RWPE2 (cell line): ENCODE measurements at regions not wholly inside any gene's neighbourhood (a gene's known extent, or its start where the extent isn't known, plus 50 kb on each side); places are given as distances from the start of the nearest gene placed in this dataset.

ENCODE experiments used
- ATAC-seq: fragments of 200-7000 bp; cut with Tn5 transposase; 3 replicates; pipeline ENCODE4 v1.9.1; 2021; ENCODE audit warnings: low read depth
- DNase-seq: peaks from one replicate; pipeline ENCODE4 v3.0.0-alpha.2; 2020; ENCODE audit warnings: low spot score
- H3K27ac ChIP-seq: fragments of 450-650 bp; 2 replicates; pipeline ENCODE4 v1.5.1; 2017; ENCODE audit warnings: mild to moderate bottlenecking; ENCODE audit not compliant: poor library complexity, severe bottlenecking
- H3K27me3 ChIP-seq: fragments of 250-450 bp; sonication (Bioruptor Pico); 2 replicates; pipeline ENCODE4 v1.5.1; 2021; ENCODE audit warnings: mild to moderate bottlenecking, moderate library complexity; ENCODE audit not compliant: insufficient read depth, poor library complexity, severe bottlenecking
- H3K36me3 ChIP-seq: fragments of 250-450 bp; sonication (Bioruptor Pico); 2 replicates; pipeline ENCODE4 v1.5.1; 2020; ENCODE audit warnings: low read depth, mild to moderate bottlenecking, moderate library complexity
- H3K4me1 ChIP-seq: fragments of 250-450 bp; sonication (Bioruptor Pico); 2 replicates; pipeline ENCODE4 v1.5.1; 2021; ENCODE audit warnings: mild to moderate bottlenecking, moderate library complexity; ENCODE audit not compliant: insufficient read depth, poor library complexity, severe bottlenecking
- H3K4me3 ChIP-seq: fragments of 250-450 bp; sonication (Bioruptor Pico); 2 replicates; pipeline ENCODE4 v1.5.1; 2021; ENCODE audit warnings: mild to moderate bottlenecking, moderate library complexity; ENCODE audit not compliant: severe bottlenecking
- H3K9me3 ChIP-seq: fragments of 250-450 bp; sonication (Bioruptor Pico); 2 replicates; pipeline ENCODE4 v1.5.1; 2021; ENCODE audit warnings: mild to moderate bottlenecking, moderate library complexity; ENCODE audit not compliant: severe bottlenecking
- CTCF ChIP-seq: fragments of 450-650 bp; IDR thresholded peaks from one replicate; pipeline ENCODE4 v1.5.1; 2017; ENCODE audit warnings: mild to moderate bottlenecking, moderate library complexity; ENCODE audit not compliant: poor library complexity, severe bottlenecking

DNA sequence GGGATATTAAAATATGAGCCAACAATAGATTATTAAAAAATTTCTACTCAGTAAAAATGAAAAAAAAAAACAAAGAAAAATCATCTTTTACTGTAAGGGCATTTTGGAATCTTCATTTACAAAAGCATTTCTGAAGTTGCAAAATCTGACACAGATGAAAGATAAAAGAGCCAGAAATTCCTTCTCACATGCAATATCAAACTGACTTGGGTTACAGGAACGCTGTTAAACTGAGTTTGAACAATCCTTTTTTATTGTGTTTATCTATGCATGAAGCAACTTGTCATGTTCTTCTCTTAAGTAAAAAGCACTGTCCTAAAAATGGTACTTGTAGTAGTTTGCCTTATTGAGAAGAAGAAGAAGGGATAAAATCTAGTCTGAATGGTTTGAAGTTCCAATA is 468.5 kb upstream of the KCNMB2 start:
- no peaks in the 10 kb centered on the region for H3K36me3 ChIP-seq
- ATAC-seq: no peak
- no peak for DNase-seq
- no peaks in the 10 kb centered on the region for H3K9me3 ChIP-seq
- no peak overlapping the region for H3K27ac ChIP-seq
- no peak for TF ChIP-seq CTCF
- no peak overlapping the region for H3K4me3 ChIP-seq
- H3K4me1 ChIP-seq: no peaks in the 10 kb centered on the region
- H3K27me3 ChIP-seq: no peaks in the 10 kb centered on the region

- TF ChIP-seq CTCF: no peak
- ATAC-seq: no peak
- H3K27ac ChIP-seq: no peak overlapping the region
- no peaks in the 10 kb centered on the region for H3K4me1 ChIP-seq
- no peaks in the 10 kb centered on the region for H3K36me3 ChIP-seq
- H3K4me3 ChIP-seq: no peak overlapping the region
- H3K27me3 ChIP-seq: no peaks in the 10 kb centered on the region
- DNase-seq: no peak
- H3K9me3 ChIP-seq: no peaks in the 10 kb centered on the region
Measured at GRCh38 chr3:178072391-178073305, 463.6 kb upstream of the KCNMB2 start.

- no peak for TF ChIP-seq CTCF
- H3K27me3 ChIP-seq: no peaks in the 10 kb centered on the region
- no peak overlapping the region for H3K4me3 ChIP-seq
- no peak for ATAC-seq
- no peaks in the 10 kb centered on the region for H3K4me1 ChIP-seq
- DNase-seq: no peak
- H3K27ac ChIP-seq: no peak overlapping the region
- H3K9me3 ChIP-seq: no peaks in the 10 kb centered on the region
- H3K36me3 ChIP-seq: no peaks in the 10 kb centered on the region
Measured at GRCh38 chr3:178073366-178073765, 462.9 kb upstream of the KCNMB2 start.

DNA sequence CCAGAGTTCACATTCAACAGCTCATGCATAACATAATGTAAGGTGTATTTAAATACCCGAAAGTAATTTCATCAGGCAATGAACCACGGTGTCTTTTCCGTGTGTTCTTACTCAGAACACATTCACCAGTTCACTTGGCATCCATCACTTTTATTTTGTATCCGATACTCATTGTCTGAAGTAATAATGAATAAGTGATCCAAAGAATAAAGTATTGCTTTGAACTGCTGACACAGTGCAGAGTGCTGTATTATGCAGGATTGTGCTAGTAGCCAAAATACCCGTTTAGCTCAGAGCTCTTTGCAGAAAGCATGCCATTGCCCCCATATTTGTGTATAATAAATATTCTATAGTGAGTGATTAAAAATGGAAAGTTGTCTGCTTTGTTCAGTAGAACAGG is 460.9 kb upstream of the KCNMB2 start:
- Histone ChIP-seq H3K4me3 (no peak overlapping the region), H3K27me3 (no peaks in the 10 kb centered on the region), H3K36me3 (no peaks in the 10 kb centered on the region), H3K27ac (no peak overlapping the region), H3K9me3 (no peaks in the 10 kb centered on the region), H3K4me1 (no peaks in the 10 kb centered on the region)
- no peak for ATAC-seq
- no peak for DNase-seq
- TF ChIP-seq CTCF: no peak

DNA sequence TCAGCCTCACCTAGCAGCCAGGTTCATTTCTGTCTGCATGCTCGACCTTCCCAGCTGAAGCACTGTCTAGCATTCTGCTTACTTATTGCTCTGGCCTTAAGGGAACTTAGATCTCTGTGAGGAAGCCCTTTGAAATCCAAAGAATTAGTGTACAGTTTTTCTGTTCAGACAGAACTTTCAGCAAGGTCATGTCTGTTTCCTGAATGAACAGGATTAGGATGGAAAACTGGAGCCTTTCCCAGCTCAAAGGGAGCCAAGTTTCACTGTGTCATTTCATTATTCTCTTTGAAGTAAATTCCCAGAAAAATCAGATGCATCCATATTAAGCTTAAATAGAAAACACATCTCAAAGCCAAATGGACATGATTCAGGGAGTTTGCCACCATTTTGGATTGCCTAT is 457.3 kb upstream of the KCNMB2 start:
- DNase-seq: no peak
- Histone ChIP-seq H3K27ac (no peak overlapping the region), H3K36me3 (no peaks in the 10 kb centered on the region), H3K4me3 (no peak overlapping the region), H3K9me3 (no peaks in the 10 kb centered on the region), H3K27me3 (no peaks in the 10 kb centered on the region), H3K4me1 (no peaks in the 10 kb centered on the region)
- no peak for TF ChIP-seq CTCF
- no peak for ATAC-seq
